Stimulated activated CD4-positive, alpha-beta T cell treated with anti-CD3 and anti-CD28 coated beads, Interleukin-2, amount 100 ng/mL, for 48 hours (primary cell): ENCODE measurements at regions not wholly inside any gene's neighbourhood (a gene's known extent, or its start where the extent isn't known, plus 50 kb on each side); places are given as distances from the start of the nearest gene placed in this dataset.
"Not testable (repeated sequence)": the region's sequence is repeated elsewhere in the genome, so short reads cannot be mapped to it uniquely, and the experiment has no call there.

Experiments used
- DNase-seq, 2 donors: peaks; one replicate each; pipeline ENCODE4 v3.0.0-alpha.2; 2020

- DNase-seq: not testable (repeated sequence)
Measured at GRCh38 chr2:128679680-128680079, 361.0 kb upstream of the HS6ST1 start.

GRCh38 chr2:128681507-128681906 lies 362.8 kb upstream of the HS6ST1 start:
- DNase-seq: no peak

GRCh38 chr2:128682266-128682665 lies 363.6 kb upstream of the HS6ST1 start:
- no peak for DNase-seq

GRCh38 chr2:128682729-128683284 lies 364.1 kb upstream of the HS6ST1 start:
- DNase-seq: no peak

GRCh38 chr2:128684523-128684922 lies 365.9 kb upstream of the HS6ST1 start:
- no peak for DNase-seq

- DNase-seq: no peak
Measured at GRCh38 chr2:128685841-128686496, 367.3 kb upstream of the HS6ST1 start.

- DNase-seq: no peak
Measured at GRCh38 chr2:128686497-128686859, 367.8 kb upstream of the HS6ST1 start.

GRCh38 chr2:128686881-128687555 lies 368.4 kb upstream of the HS6ST1 start:
- no peak for DNase-seq

GRCh38 chr2:128687565-128687964 lies 368.9 kb upstream of the HS6ST1 start:
- no peak for DNase-seq

- DNase-seq: no peak
Measured at GRCh38 chr2:128689971-128690370, 371.3 kb upstream of the HS6ST1 start.

- DNase-seq: no peak
Measured at GRCh38 chr2:128690431-128690830, 371.8 kb upstream of the HS6ST1 start.

- DNase-seq: no peak
Measured at GRCh38 chr2:128690869-128691268, 372.2 kb upstream of the HS6ST1 start.

GRCh38 chr2:128691526-128691925 lies 372.9 kb upstream of the HS6ST1 start:
- no peak for DNase-seq

GRCh38 chr2:128692895-128693742 lies 374.5 kb upstream of the HS6ST1 start:
- no peak for DNase-seq

- DNase-seq: no peak
Measured at GRCh38 chr2:128693743-128694029, 375.0 kb upstream of the HS6ST1 start.

GRCh38 chr2:128695646-128696220 lies 377.1 kb upstream of the HS6ST1 start:
- DNase-seq: no peak

- DNase-seq: no peak
Measured at GRCh38 chr2:128696421-128696820, 377.8 kb upstream of the HS6ST1 start.

GRCh38 chr2:128701418-128701817 lies 382.8 kb upstream of the HS6ST1 start:
- no peak for DNase-seq

GRCh38 chr2:128702616-128703015 lies 383.9 kb upstream of the HS6ST1 start:
- no peak for DNase-seq

GRCh38 chr2:128708106-128708816 lies 389.6 kb upstream of the HS6ST1 start:
- DNase-seq: no peak

GRCh38 chr2:128710242-128710641 lies 391.6 kb upstream of the HS6ST1 start:
- DNase-seq: no peak

GRCh38 chr2:128710729-128711128 lies 392.1 kb upstream of the HS6ST1 start:
- no peak for DNase-seq

- no peak for DNase-seq
Measured at GRCh38 chr2:128714285-128714684, 395.6 kb upstream of the HS6ST1 start.
